ENCODE measurements at regions not wholly inside any gene's neighbourhood (a gene's known extent, or its start where the extent isn't known, plus 50 kb on each side); places are given as distances from the start of the nearest gene placed in this dataset.

GRCh38 chr10:89924261-89924660, 222.9 kb downstream of the KIF20B start:
- TF ChIP-seq POLR2A (IDR thresholded peaks at IDR 0.05) (no peak), CTCF (IDR thresholded peaks at IDR 0.05) (no peak)
